Fibroblast of villous mesenchyme (primary cell): ENCODE measurements at regions not wholly inside any gene's neighbourhood (a gene's known extent, or its start where the extent isn't known, plus 50 kb on each side); places are given as distances from the start of the nearest gene placed in this dataset.

Experiments
- DNase-seq: peaks from one replicate; pipeline ENCODE4 v3.0.0-alpha.2; 2010; ENCODE audit warnings: low read depth
- H3K4me3 ChIP-seq: 2 replicates; pipeline ENCODE4 v1.5.1; 2011; ENCODE audit warnings: low read depth, mild to moderate bottlenecking, low read length
- TF ChIP-seq, protein P1 (sequence below): IDR thresholded peaks from 2 replicates; pipeline ENCODE4 v1.5.1; 2012; ENCODE audit warnings: low read depth, mild to moderate bottlenecking, low read length; ENCODE audit not compliant: insufficient read depth

DNA sequence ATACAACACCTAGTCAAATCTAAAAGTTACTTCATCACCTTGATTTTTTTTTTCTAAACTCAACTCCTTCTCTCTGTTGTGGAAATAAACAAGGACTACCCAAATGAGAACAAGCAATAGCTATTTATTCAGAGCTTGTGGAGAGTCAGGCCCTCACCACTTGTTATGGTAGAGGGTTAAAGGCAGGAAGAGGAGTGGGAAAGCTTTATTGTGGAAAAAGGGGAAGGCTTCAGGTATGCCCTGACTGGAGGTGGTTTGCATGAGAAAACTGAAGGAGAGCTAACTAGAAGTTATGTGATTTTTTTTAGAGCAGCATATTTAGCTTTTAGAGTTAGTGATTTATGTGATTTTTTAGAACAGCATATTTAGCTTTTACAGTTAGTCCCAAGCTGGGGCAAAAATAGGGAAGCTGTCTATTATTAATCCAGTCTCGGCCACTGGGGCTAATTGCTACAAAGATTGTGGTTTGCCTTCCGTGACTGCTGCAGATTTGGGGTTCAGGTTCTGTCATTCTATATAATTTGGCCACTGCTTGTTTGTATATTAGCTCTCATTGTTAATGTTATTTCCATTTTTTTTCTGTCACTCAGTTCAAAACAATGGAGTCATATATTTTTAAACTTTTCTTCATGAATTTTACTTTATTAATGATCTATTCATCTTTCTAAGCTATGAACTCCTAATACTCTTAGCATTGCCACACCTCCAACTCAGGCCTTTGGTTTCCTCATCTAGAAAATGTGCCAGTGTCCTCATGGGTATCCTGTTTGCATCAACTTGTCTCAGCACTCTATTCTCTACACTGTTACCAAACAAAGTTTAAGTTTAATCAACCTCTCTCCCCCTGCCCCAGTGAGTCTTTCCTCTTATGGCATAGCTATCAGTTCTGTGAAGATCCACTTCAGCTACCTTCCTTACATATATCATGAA, 713.0 kb downstream of the BRINP3 start:
- H3K4me3 ChIP-seq = no peak overlapping the region
- DNase-seq = no peak
- TF ChIP-seq, protein P1, sequence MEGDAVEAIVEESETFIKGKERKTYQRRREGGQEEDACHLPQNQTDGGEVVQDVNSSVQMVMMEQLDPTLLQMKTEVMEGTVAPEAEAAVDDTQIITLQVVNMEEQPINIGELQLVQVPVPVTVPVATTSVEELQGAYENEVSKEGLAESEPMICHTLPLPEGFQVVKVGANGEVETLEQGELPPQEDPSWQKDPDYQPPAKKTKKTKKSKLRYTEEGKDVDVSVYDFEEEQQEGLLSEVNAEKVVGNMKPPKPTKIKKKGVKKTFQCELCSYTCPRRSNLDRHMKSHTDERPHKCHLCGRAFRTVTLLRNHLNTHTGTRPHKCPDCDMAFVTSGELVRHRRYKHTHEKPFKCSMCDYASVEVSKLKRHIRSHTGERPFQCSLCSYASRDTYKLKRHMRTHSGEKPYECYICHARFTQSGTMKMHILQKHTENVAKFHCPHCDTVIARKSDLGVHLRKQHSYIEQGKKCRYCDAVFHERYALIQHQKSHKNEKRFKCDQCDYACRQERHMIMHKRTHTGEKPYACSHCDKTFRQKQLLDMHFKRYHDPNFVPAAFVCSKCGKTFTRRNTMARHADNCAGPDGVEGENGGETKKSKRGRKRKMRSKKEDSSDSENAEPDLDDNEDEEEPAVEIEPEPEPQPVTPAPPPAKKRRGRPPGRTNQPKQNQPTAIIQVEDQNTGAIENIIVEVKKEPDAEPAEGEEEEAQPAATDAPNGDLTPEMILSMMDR = no peak

DNA sequence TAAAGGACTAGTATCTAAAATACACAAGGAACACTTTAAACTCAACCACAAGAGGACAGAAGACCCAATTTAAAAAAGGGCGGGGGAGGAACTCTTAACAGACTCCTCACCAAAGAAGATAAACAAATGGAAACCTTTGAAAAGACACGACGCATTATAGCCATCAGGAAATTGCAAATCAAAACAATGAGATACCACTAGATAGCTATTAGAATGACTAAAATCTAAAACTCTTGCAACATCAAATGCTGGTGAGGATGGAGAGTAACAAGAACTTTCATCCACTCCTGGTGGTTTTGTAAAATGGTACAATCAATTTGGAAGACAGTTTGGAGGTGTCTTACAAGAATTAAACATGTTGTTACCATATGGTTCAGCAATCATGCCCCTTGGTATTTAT, 708.2 kb downstream of the BRINP3 start:
- no peak for DNase-seq
- TF ChIP-seq, protein P1 = no peak

DNA sequence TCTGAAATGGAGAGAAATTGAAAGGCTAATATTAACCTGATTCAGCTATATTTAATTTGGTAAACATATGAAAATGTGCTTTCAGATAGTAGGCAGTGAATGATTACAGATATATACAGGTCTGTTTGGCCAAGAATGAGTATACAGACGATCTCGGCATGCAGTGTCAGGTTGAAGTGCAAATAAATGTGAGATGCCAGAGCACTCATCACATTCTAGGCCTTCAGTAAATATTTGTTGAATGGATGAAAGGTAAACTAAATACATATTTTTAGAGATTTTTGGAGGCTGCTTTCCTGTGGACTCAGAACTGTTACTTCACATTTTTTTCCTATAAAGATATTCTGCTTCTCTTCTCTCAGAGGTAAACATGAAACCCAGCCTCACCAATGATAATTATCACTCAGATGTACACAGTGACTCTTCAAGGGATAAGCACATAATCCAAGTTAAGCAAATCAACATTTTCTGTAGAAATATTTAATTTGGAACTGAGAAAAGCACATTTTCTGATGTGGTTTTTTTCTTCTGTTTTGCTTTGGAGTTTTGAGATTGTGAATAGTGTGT, 702.9 kb downstream of the BRINP3 start:
- TF ChIP-seq, protein P1 = no peak

More for the DNA sequence above, 708.2 kb downstream of the BRINP3 start:
- H3K4me3 ChIP-seq = no peak overlapping the region

DNA sequence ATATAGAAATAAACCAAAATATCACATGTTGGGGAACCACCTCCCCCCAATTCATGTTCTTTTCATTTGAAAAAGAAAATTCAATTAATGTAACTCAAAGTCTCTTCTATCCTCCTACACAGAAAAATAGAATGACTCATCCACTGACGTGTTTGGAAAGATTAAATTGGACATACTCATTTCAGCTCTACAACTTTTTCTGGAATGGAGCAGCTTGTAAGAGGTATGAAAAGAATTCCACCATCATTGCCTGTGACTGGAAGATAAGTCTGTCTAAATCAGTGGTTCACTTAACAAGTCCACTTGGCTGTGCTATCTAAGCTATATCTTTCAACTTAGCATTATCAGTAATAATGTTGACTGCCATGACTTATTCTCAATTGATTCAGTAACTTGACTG, 702.3 kb downstream of the BRINP3 start:
- DNase-seq = peak; percentile 15

More for the DNA sequence above, 702.9 kb downstream of the BRINP3 start:
- no peak overlapping the region for H3K4me3 ChIP-seq
- DNase-seq = no peak

DNA sequence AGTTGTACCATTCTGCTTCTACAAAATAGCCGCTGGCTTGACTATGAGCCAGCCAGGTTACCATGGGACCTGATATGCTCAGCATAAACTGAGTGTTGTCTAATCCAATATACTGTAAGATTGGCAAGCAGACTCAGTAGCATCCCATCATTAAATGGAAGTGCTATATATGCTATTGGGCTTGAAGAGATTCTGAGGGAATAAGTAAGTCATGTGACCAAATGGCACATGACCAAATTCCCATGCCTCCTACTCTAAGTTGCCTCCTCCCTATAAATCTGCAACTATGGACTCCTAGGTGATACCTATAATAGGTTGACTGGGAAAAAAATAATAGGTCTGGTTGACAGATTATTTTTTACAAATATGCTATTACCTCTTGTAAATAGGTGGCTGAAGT, 698.6 kb downstream of the BRINP3 start:
- TF ChIP-seq, protein P1 = no peak
- no peak for DNase-seq
- H3K4me3 ChIP-seq = no peak overlapping the region

More for the DNA sequence above, 702.3 kb downstream of the BRINP3 start:
- TF ChIP-seq, protein P1 = no peak
- H3K4me3 ChIP-seq = no peak overlapping the region

DNA sequence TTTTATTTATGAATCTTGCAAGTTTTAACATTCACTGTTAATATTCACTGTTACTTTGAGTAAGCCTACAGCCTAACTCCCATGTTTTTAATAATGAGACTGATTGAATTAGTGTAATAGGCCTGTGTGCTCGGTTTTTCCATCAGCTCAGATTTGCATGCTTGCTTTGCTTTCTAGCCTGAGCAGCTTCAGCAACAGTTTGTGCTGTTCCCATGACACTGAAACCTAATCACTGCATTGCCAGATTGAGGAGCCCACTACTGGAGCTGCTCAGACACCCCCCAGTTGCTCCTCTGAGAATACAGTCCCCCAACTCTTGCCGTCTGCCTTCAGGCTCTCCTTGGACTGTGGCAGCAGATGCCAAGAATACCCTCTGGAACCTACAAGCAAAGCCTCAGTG, 695.4 kb downstream of the BRINP3 start:
- DNase-seq = no peak
- TF ChIP-seq, protein P1 = no peak
- H3K4me3 ChIP-seq = no peak overlapping the region
